ENCODE measurements at regions not wholly inside any gene's neighbourhood (a gene's known extent, or its start where the extent isn't known, plus 50 kb on each side); places are given as distances from the start of the nearest gene placed in this dataset.

DNA sequence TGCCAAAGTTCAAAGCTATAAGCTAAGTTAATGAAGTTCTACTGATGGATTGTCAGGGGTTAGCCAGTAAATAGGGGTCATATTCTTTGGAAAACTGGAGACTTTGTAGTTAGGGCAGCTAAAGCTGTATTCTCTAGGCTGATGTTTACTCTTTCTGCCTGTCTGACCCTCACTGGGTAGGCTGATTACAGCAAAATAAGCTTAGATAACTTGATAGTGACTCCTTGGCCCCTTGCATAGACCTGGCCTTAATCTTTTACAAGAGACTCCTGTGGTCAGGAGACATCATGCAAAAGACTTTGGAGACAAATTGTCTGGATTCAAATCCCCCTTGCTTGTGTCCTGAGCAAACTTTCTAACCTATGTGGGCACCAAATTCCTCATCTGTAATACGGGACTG, 314.4 kb upstream of the MSX2 start:
- DNase-seq (ENCODE audit: insufficient read length, low spot score) (no peak), FAIRE-seq (no peak)
- TF ChIP-seq SPI1 (IDR thresholded peaks at IDR 0.05; ENCODE audit: low read depth, low read length) (no peak), POLR2A (IDR thresholded peaks at IDR 0.05; ENCODE audit: low read depth, low read length) (no peak), TAF1 (IDR thresholded peaks at IDR 0.05; ENCODE audit: low read depth, low read length) (no peak), POU2F2 (IDR thresholded peaks at IDR 0.05; ENCODE audit: low read depth, low read length) (no peak)

- TF ChIP-seq POLR2A (IDR thresholded peaks at IDR 0.05; ENCODE audit: low read depth, low read length) = no peak
- TF ChIP-seq SPI1 (IDR thresholded peaks at IDR 0.05; ENCODE audit: low read depth, low read length) = no peak
- no peak for TF ChIP-seq TAF1 (IDR thresholded peaks at IDR 0.05; ENCODE audit: low read depth, low read length)
- TF ChIP-seq POU2F2 (IDR thresholded peaks at IDR 0.05; ENCODE audit: low read depth, low read length) = no peak
- TF ChIP-seq PAX5 (IDR thresholded peaks at IDR 0.05; ENCODE audit: insufficient read depth, low read length, severe bottlenecking) = no peak
- no peak for TF ChIP-seq POLR2AphosphoS5 (IDR thresholded peaks at IDR 0.05; ENCODE audit: low read depth, low read length)
- FAIRE-seq = no peak
- no peak for DNase-seq (ENCODE audit: insufficient read length, low spot score)
Observed at GRCh38 chr5:174410716-174411478, 313.5 kb upstream of the MSX2 start.

GRCh38 chr5:174411479-174411819, 312.9 kb upstream of the MSX2 start:
- TF ChIP-seq SPI1 (IDR thresholded peaks at IDR 0.05; ENCODE audit: low read depth, low read length) (no peak), POU2F2 (IDR thresholded peaks at IDR 0.05; ENCODE audit: low read depth, low read length) (no peak), POLR2A (IDR thresholded peaks at IDR 0.05; ENCODE audit: low read depth, low read length) (no peak), TAF1 (IDR thresholded peaks at IDR 0.05; ENCODE audit: low read depth, low read length) (no peak), POLR2AphosphoS5 (IDR thresholded peaks at IDR 0.05; ENCODE audit: low read depth, low read length) (no peak), PAX5 (IDR thresholded peaks at IDR 0.05; ENCODE audit: insufficient read depth, low read length, severe bottlenecking) (no peak)
- no peak for DNase-seq (ENCODE audit: insufficient read length, low spot score)
- no peak for FAIRE-seq

DNA sequence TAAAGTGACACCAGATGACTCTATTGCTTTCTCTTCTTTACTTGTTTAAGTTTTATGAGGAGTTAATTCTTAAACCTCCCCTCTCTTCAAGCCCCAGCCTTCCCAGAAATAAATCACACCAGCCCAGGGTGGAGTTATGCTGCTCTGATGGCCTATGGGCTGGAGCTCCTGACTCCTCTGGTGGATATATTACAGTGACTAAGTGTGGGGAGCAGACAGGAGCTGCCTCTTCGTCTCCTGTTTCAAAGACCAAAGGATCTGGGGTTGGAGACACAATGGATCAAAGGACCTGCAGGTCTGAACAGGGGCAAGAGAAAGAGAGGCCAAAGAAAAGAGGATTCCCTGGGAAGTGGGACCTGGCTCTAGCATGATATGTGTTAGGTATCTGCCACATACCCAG, 312.0 kb upstream of the MSX2 start:
- no peak for TF ChIP-seq SPI1 (IDR thresholded peaks at IDR 0.05; ENCODE audit: low read depth, low read length)
- no peak for TF ChIP-seq POLR2A (IDR thresholded peaks at IDR 0.05; ENCODE audit: low read depth, low read length)
- TF ChIP-seq POLR2AphosphoS5 (IDR thresholded peaks at IDR 0.05; ENCODE audit: low read depth, low read length) = no peak
- no peak for TF ChIP-seq PAX5 (IDR thresholded peaks at IDR 0.05; ENCODE audit: insufficient read depth, low read length, severe bottlenecking)
- no peak for TF ChIP-seq TAF1 (IDR thresholded peaks at IDR 0.05; ENCODE audit: low read depth, low read length)
- TF ChIP-seq POU2F2 (IDR thresholded peaks at IDR 0.05; ENCODE audit: low read depth, low read length) = no peak
- DNase-seq (ENCODE audit: insufficient read length, low spot score) (no peak), FAIRE-seq (no peak)

GRCh38 chr5:174412941-174413340, 311.4 kb upstream of the MSX2 start:
- DNase-seq (ENCODE audit: insufficient read length, low spot score) (no peak), FAIRE-seq (no peak)
- TF ChIP-seq POLR2AphosphoS5 (IDR thresholded peaks at IDR 0.05; ENCODE audit: low read depth, low read length) = no peak
- TF ChIP-seq POLR2A (IDR thresholded peaks at IDR 0.05; ENCODE audit: low read depth, low read length) = no peak
- TF ChIP-seq TAF1 (IDR thresholded peaks at IDR 0.05; ENCODE audit: low read depth, low read length) = no peak
- TF ChIP-seq PAX5 (IDR thresholded peaks at IDR 0.05; ENCODE audit: insufficient read depth, low read length, severe bottlenecking) = no peak
- TF ChIP-seq POU2F2 (IDR thresholded peaks at IDR 0.05; ENCODE audit: low read depth, low read length) = no peak
- TF ChIP-seq SPI1 (IDR thresholded peaks at IDR 0.05; ENCODE audit: low read depth, low read length) = no peak

GRCh38 chr5:174413567-174414314, 310.6 kb upstream of the MSX2 start:
- TF ChIP-seq TAF1 (IDR thresholded peaks at IDR 0.05; ENCODE audit: low read depth, low read length) (no peak), POU2F2 (IDR thresholded peaks at IDR 0.05; ENCODE audit: low read depth, low read length) (no peak), SPI1 (IDR thresholded peaks at IDR 0.05; ENCODE audit: low read depth, low read length) (no peak), PAX5 (IDR thresholded peaks at IDR 0.05; ENCODE audit: insufficient read depth, low read length, severe bottlenecking) (no peak), POLR2A (IDR thresholded peaks at IDR 0.05; ENCODE audit: low read depth, low read length) (no peak), POLR2AphosphoS5 (IDR thresholded peaks at IDR 0.05; ENCODE audit: low read depth, low read length) (no peak)
- FAIRE-seq = no peak
- DNase-seq (ENCODE audit: insufficient read length, low spot score) = no peak

- TF ChIP-seq SPI1 (IDR thresholded peaks at IDR 0.05; ENCODE audit: low read depth, low read length) = no peak
- no peak for TF ChIP-seq POLR2AphosphoS5 (IDR thresholded peaks at IDR 0.05; ENCODE audit: low read depth, low read length)
- no peak for TF ChIP-seq POU2F2 (IDR thresholded peaks at IDR 0.05; ENCODE audit: low read depth, low read length)
- no peak for TF ChIP-seq TAF1 (IDR thresholded peaks at IDR 0.05; ENCODE audit: low read depth, low read length)
- TF ChIP-seq PAX5 (IDR thresholded peaks at IDR 0.05; ENCODE audit: insufficient read depth, low read length, severe bottlenecking) = no peak
- no peak for TF ChIP-seq POLR2A (IDR thresholded peaks at IDR 0.05; ENCODE audit: low read depth, low read length)
- no peak for DNase-seq (ENCODE audit: insufficient read length, low spot score)
- no peak for FAIRE-seq
Observed at GRCh38 chr5:174414315-174414710, 310.1 kb upstream of the MSX2 start.

GRCh38 chr5:174418809-174419539, 305.4 kb upstream of the MSX2 start:
- DNase-seq (ENCODE audit: insufficient read length, low spot score) (no peak), FAIRE-seq (no peak)
- TF ChIP-seq PAX5 (IDR thresholded peaks at IDR 0.05; ENCODE audit: insufficient read depth, low read length, severe bottlenecking) (no peak), POU2F2 (IDR thresholded peaks at IDR 0.05; ENCODE audit: low read depth, low read length) (no peak), SPI1 (IDR thresholded peaks at IDR 0.05; ENCODE audit: low read depth, low read length) (no peak), POLR2AphosphoS5 (IDR thresholded peaks at IDR 0.05; ENCODE audit: low read depth, low read length) (no peak), POLR2A (IDR thresholded peaks at IDR 0.05; ENCODE audit: low read depth, low read length) (no peak), TAF1 (IDR thresholded peaks at IDR 0.05; ENCODE audit: low read depth, low read length) (no peak)

Measured in GM12891 (cell line).